BJ (cell line): ENCODE measurements at regions not wholly inside any gene's neighbourhood (a gene's known extent, or its start where the extent isn't known, plus 50 kb on each side); places are given as distances from the start of the nearest gene placed in this dataset.
"Not testable (repeated sequence)": the region's sequence is repeated elsewhere in the genome, so short reads cannot be mapped to it uniquely, and the experiment has no call there.

Experiments
- CTCF ChIA-PET: fragments of 350-600 bp; formaldehyde crosslinking; extraction: SDS; loops from one replicate; lab custom pipeline; 2021; ENCODE audit warnings: antibody characterized with exemption, inconsistent platforms; lab: Yijun Ruan, JAX
- POLR2A ChIA-PET: fragments of 300-600 bp; sonication (Branson Sonifier 250); formaldehyde crosslinking; extraction: SDS; loops from one replicate; lab custom pipeline; 2021; ENCODE audit warnings: antibody characterized with exemption; lab: Charles Lee
- DNase-seq: peaks from one replicate; pipeline ENCODE4 v3.0.0-alpha.2; 2011; ENCODE audit warnings: low read depth
- H3K27me3 ChIP-seq: 2 replicates; pipeline ENCODE4 v1.6.0; 2011; ENCODE audit warnings: low read length; ENCODE audit not compliant: control insufficient read depth, insufficient read depth
- H3K36me3 ChIP-seq: 2 replicates; pipeline ENCODE4 v1.5.1; 2011; ENCODE audit warnings: low read length; ENCODE audit not compliant: control insufficient read depth, insufficient read depth
- H3K4me3 ChIP-seq: 2 replicates; pipeline ENCODE4 v1.5.1; 2011; ENCODE audit warnings: low read depth, mild to moderate bottlenecking, control low read depth, low read length
- CTCF ChIP-seq: IDR thresholded peaks from 2 replicates; pipeline ENCODE4 v1.5.1; 2011; ENCODE audit warnings: low read depth, mild to moderate bottlenecking, control low read depth, inconsistent platforms, low read length, moderate library complexity; ENCODE audit not compliant: insufficient read depth

- H3K4me3 ChIP-seq, result no peak overlapping the region
- DNase-seq, result no peak
- H3K27me3 ChIP-seq, result no peaks in the 10 kb centered on the region
- TF ChIP-seq CTCF, result no peak
- POLR2A ChIA-PET, result no interaction called here
- no peaks in the 10 kb centered on the region for H3K36me3 ChIP-seq
- CTCF ChIA-PET, result interaction anchor here (0.7 kb wide), 1 partner anchor 128 kb away, joined by 3 read pairs; no protein-coding TSS in a partner anchor
Measured at GRCh38 chr1:215433237-215433636, 133.9 kb upstream of the KCTD3 start.

- CTCF ChIA-PET, result no interaction called here
Measured at GRCh38 chr1:215439549-215439948, 127.6 kb upstream of the KCTD3 start.

GRCh38 chr1:215444715-215445414, 122.2 kb upstream of the KCTD3 start:
- no peak for DNase-seq
- Histone ChIP-seq H3K27me3 (no peaks in the 10 kb centered on the region), H3K4me3 (no peak overlapping the region), H3K36me3 (no peaks in the 10 kb centered on the region)
- no peak for TF ChIP-seq CTCF
- POLR2A ChIA-PET, result no interaction called here
- CTCF ChIA-PET, result interaction anchor here (1.1 to 1.7 kb wide), 3 partner anchors 9 to 43 kb away, joined by 3 to 4 read pairs (median 4); no protein-coding TSS in a partner anchor

More at GRCh38 chr1:215439549-215439948, 127.6 kb upstream of the KCTD3 start:
- Histone ChIP-seq H3K27me3 (no peaks in the 10 kb centered on the region), H3K4me3 (no peak overlapping the region), H3K36me3 (no peaks in the 10 kb centered on the region)
- no peak for DNase-seq
- POLR2A ChIA-PET, result no interaction called here
- no peak for TF ChIP-seq CTCF

- H3K4me3 ChIP-seq, POLR2A ChIA-PET, DNase-seq, H3K27me3 ChIP-seq, H3K36me3 ChIP-seq: not testable (repeated sequence)
- CTCF ChIA-PET, result interaction anchor here (1.6 kb wide), 1 partner anchor 10 kb away, joined by 4 read pairs; no protein-coding TSS in a partner anchor
Measured at GRCh38 chr1:215448014-215448413, 119.1 kb upstream of the KCTD3 start.

- H3K36me3 ChIP-seq, result not testable (repeated sequence)
Measured at GRCh38 chr1:215449147-215449546, 118.0 kb upstream of the KCTD3 start.

GRCh38 chr1:215453440-215453839, 113.7 kb upstream of the KCTD3 start:
- H3K4me3 ChIP-seq, result no peak overlapping the region
- DNase-seq, result no peak
- POLR2A ChIA-PET, result no interaction called here
- H3K27me3 ChIP-seq, result peaks cover 2% of the 10 kb centered on the region; the same call in 1 of the 2 replicates
- TF ChIP-seq CTCF, result no peak
- CTCF ChIA-PET, result interaction anchor here (0.8 to 1.3 kb wide), 2 partner anchors 9 to 56 kb away, joined by 3 read pairs; no protein-coding TSS in a partner anchor
- no peaks in the 10 kb centered on the region for H3K36me3 ChIP-seq

More at GRCh38 chr1:215449147-215449546, 118.0 kb upstream of the KCTD3 start:
- POLR2A ChIA-PET, H3K4me3 ChIP-seq, H3K27me3 ChIP-seq, DNase-seq, CTCF ChIA-PET: not testable (repeated sequence)
